Calu3 (cell line): ENCODE measurements at regions not wholly inside any gene's neighbourhood (a gene's known extent, or its start where the extent isn't known, plus 50 kb on each side); places are given as distances from the start of the nearest gene placed in this dataset.
"Not testable (repeated sequence)": the region's sequence is repeated elsewhere in the genome, so short reads cannot be mapped to it uniquely, and the experiment has no call there.

Experiments used
- BruUV-seq: library from RNA; stranded (reverse); fragments of 400-500 nt; replicated peaks from 2 replicates; lab custom pipeline; 2021; lab: Mats Ljungman, UMichigan
- CTCF ChIA-PET: fragments of 300-600 bp; sonication (Branson Sonifier 250); formaldehyde crosslinking; loops from one replicate; lab custom pipeline; 2022; ENCODE audit warnings: antibody characterized with exemption; lab: Charles Lee
- DNase-seq: peaks from one replicate; pipeline ENCODE4 v3.0.0; 2022
- H3K27ac Mint-ChIP-seq: one replicate; pipeline ENCODE4 v1.8.0; 2022; ENCODE audit warnings: mixed read lengths; ENCODE audit not compliant: unreplicated experiment
- H3K27me3 Mint-ChIP-seq: one replicate; pipeline ENCODE4 v1.8.0; 2022; ENCODE audit warnings: mixed read lengths; ENCODE audit not compliant: unreplicated experiment
- H3K36me3 Mint-ChIP-seq: one replicate; pipeline ENCODE4 v1.8.0; 2022; ENCODE audit warnings: mild to moderate bottlenecking, moderate library complexity, mixed read lengths; ENCODE audit not compliant: insufficient read depth, unreplicated experiment
- H3K4me1 Mint-ChIP-seq: one replicate; pipeline ENCODE4 v1.8.0; 2022; ENCODE audit warnings: mild to moderate bottlenecking, low read depth, mixed read lengths; ENCODE audit not compliant: unreplicated experiment
- H3K4me3 Mint-ChIP-seq: one replicate; pipeline ENCODE4 v1.8.0; 2022; ENCODE audit warnings: mild to moderate bottlenecking, low read depth, moderate library complexity, mixed read lengths; ENCODE audit not compliant: unreplicated experiment
- H3K9me3 Mint-ChIP-seq: one replicate; pipeline ENCODE4 v1.8.0; 2022; ENCODE audit warnings: low read depth, mixed read lengths; ENCODE audit not compliant: unreplicated experiment
- intact Hi-C: fragments of 100-400 bp; cut with micrococcal nuclease; formaldehyde crosslinking; loops from one replicate; pipeline ENCODE4 v1.10.0; 2022; ENCODE audit not compliant: unreplicated experiment
- TF ChIP-seq, protein P1 (sequence below): fragments of 200-600 bp; IDR thresholded peaks from one replicate; pipeline ENCODE4 v1.8.0; 2022; ENCODE audit warnings: antibody characterized with exemption; ENCODE audit not compliant: unreplicated experiment

DNA sequence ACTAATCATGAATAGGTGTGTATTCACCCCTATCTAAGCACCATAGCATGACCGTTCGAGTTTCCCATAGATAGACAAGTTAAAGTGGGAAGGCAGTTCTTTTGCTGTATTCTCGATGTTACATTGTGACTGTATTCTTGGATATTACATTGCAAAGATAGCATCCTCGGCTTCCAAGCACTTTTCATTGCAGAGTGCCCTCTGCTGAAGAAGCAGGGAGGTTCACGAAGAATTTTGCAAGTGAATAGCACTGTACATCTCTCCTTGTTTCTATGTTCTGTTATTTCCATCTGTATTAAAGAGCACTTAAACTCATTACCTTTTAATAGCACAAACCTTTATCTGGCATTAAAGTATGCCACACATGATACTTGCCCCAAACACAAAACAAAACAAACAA, 426.7 kb upstream of the ARX start:
- no peak for DNase-seq
- H3K4me1 Mint-ChIP-seq = no peaks in the 10 kb centered on the region
- intact Hi-C loops = no loop called here

DNA sequence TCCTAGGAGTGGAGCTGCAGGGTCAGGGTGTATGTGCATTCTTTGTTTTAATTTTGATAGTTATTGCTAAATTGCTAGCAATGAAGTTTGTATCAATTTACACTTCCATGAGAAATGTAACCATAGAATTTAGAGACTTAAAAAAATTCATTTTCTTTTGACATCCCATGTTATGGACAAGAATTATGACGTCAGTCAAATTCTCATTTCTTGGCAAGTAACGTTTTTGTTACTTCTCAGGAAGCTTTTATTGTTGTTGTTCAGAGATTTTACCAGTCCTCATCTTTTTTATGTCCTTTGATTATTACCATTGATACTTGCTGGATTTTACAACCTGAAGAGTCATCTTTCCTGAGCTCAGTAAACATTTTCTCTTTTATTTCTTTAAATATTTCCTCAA, 417.5 kb upstream of the ARX start:
- TF ChIP-seq, protein P1, sequence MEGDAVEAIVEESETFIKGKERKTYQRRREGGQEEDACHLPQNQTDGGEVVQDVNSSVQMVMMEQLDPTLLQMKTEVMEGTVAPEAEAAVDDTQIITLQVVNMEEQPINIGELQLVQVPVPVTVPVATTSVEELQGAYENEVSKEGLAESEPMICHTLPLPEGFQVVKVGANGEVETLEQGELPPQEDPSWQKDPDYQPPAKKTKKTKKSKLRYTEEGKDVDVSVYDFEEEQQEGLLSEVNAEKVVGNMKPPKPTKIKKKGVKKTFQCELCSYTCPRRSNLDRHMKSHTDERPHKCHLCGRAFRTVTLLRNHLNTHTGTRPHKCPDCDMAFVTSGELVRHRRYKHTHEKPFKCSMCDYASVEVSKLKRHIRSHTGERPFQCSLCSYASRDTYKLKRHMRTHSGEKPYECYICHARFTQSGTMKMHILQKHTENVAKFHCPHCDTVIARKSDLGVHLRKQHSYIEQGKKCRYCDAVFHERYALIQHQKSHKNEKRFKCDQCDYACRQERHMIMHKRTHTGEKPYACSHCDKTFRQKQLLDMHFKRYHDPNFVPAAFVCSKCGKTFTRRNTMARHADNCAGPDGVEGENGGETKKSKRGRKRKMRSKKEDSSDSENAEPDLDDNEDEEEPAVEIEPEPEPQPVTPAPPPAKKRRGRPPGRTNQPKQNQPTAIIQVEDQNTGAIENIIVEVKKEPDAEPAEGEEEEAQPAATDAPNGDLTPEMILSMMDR = no peak
- Mint-ChIP-seq H3K27ac (no peak overlapping the region), H3K36me3 (no peaks in the 10 kb centered on the region), H3K4me1 (no peaks in the 10 kb centered on the region), H3K9me3 (no peaks in the 10 kb centered on the region), H3K4me3 (no peak overlapping the region), H3K27me3 (no peaks in the 10 kb centered on the region)
- CTCF ChIA-PET = no interaction called here
- intact Hi-C loops = no loop called here
- no peak for DNase-seq
- no TSS peak for BruUV-seq

More for the DNA sequence above, 426.7 kb upstream of the ARX start:
- BruUV-seq = no TSS peak
- H3K36me3 Mint-ChIP-seq = no peaks in the 10 kb centered on the region
- H3K9me3 Mint-ChIP-seq = no peaks in the 10 kb centered on the region
- TF ChIP-seq, protein P1 = no peak
- no peaks in the 10 kb centered on the region for H3K27me3 Mint-ChIP-seq
- no peak overlapping the region for H3K4me3 Mint-ChIP-seq
- H3K27ac Mint-ChIP-seq = no peak overlapping the region
- CTCF ChIA-PET = no interaction called here

DNA sequence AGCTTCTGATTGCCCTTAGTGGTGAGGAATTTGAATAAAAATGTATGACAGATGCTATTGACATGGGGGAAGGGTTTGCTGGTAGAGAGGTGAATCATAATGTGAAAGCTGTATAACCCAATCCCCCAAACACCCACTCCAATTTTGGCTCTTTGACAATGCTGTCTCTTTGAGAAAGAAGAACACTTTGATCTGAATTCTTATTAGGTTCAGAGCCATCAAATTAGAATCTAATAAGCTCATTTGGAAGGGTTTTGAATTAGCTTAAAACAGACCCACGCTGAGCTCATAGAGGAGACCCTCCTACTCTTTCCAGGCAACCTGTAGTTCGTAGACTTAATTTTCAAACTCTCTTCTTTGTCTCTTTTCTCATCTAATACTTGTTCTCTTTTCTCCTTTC, 416.6 kb upstream of the ARX start:
- Mint-ChIP-seq H3K27me3 (no peaks in the 10 kb centered on the region), H3K36me3 (no peaks in the 10 kb centered on the region), H3K4me1 (no peaks in the 10 kb centered on the region), H3K9me3 (peaks cover 3% of the 10 kb centered on the region), H3K27ac (no peak overlapping the region), H3K4me3 (no peak overlapping the region)
- no peak for DNase-seq
- CTCF ChIA-PET = no interaction called here
- BruUV-seq = no TSS peak
- TF ChIP-seq, protein P1 = no peak
- intact Hi-C loops = no loop called here

DNA sequence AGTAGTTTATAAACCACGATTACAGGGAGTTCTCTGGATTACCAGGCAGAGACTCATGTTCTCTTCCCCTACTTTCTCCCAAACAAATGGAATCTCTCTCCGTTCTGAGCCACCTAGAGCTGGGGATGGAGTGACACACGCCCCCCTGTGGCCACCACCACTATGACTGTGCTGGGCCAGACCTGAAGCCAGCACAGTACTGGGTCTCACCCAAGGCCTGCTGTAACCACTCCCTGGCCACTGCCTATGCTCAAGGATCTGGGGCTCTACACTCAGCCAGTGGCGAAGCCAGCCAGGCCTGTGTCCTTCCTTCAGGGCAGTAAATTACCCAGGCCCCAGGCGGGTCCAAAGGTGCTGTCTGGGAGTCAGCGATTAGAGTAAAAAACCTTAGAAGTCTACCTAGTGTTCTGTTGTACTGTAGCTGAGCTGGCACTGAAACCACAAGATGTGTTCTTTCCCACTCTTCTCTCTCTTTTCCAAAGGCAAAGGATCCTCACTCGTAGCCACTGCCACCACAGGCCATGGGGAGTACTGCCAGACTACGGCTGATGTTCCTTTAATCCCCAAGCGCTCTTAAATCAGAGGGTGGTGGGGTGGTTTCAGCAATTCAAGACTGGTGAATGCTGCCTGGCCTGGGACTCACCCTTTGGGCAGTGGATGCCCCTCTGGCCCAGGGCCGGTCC, 412.2 kb upstream of the ARX start:
- Mint-ChIP-seq H3K27ac (no peak overlapping the region), H3K36me3 (no peaks in the 10 kb centered on the region), H3K27me3 (peaks cover 23% of the 10 kb centered on the region), H3K9me3 (peaks cover 11% of the 10 kb centered on the region), H3K4me3 (no peak overlapping the region), H3K4me1 (no peaks in the 10 kb centered on the region)
- intact Hi-C loops = no loop called here
- peak; percentile 6 for DNase-seq
- TF ChIP-seq, protein P1 = no peak
- BruUV-seq = no TSS peak
- CTCF ChIA-PET = no interaction called here

DNA sequence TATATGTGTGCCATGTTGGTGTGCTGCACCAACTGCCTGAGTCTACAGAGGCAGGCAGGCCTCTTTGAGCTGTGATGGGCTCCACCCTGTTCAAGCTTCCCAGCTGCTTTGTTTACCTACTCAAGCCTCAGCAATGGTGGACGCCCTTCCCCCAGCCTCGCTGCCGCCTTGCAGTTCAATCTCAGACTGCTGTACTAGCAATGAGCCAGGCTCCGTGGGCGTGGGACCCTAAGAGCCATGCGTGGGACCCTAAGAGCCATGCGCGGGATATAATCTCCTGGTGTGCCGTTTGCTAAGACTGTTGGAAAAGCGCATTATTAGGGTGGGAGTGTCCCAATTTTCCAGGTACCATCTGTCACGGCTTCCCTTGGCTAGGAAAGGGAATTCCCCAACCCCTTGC, 388.4 kb upstream of the ARX start:
- H3K36me3 Mint-ChIP-seq, H3K4me3 Mint-ChIP-seq, CTCF ChIA-PET, H3K9me3 Mint-ChIP-seq, H3K27ac Mint-ChIP-seq, H3K27me3 Mint-ChIP-seq, H3K4me1 Mint-ChIP-seq, DNase-seq, BruUV-seq, intact Hi-C loops: not testable (repeated sequence)
